GM21717 (cell line): ENCODE measurements at regions not wholly inside any gene's neighbourhood (a gene's known extent, or its start where the extent isn't known, plus 50 kb on each side); places are given as distances from the start of the nearest gene placed in this dataset.
"Not testable (repeated sequence)": the region's sequence is repeated elsewhere in the genome, so short reads cannot be mapped to it uniquely, and the experiment has no call there.

Experiments used
- ATAC-seq: cut with Tn5 transposase; IDR thresholded peaks from one replicate; pipeline ENCODE4 v1.9.1; 2021; ENCODE audit warnings: mild to moderate bottlenecking, moderate library complexity; ENCODE audit not compliant: unreplicated experiment

GRCh38 chr7:130845581-130846085 lies 111.6 kb upstream of the KLF14 start:
- ATAC-seq: no peak

GRCh38 chr7:130849604-130850003 lies 115.6 kb upstream of the KLF14 start:
- ATAC-seq: no peak

DNA sequence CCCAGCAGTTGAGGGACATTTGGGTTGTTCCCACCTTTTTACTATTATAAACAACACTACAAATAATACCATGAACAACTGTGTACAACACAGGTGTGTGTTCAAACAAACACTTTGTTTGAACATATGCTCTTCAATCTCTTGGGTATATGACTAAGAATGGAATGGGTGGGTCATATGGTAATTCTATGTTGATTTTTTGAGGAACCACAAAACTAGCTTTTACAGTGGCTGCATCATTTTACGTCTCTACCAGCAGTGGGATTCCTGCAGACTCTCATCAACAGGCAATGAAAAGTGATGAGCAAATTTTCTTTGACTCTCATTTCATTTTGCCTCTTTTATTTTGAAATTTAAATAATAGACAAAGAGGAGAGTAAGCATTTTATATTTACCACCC lies 116.9 kb upstream of the KLF14 start:
- ATAC-seq: no peak

DNA sequence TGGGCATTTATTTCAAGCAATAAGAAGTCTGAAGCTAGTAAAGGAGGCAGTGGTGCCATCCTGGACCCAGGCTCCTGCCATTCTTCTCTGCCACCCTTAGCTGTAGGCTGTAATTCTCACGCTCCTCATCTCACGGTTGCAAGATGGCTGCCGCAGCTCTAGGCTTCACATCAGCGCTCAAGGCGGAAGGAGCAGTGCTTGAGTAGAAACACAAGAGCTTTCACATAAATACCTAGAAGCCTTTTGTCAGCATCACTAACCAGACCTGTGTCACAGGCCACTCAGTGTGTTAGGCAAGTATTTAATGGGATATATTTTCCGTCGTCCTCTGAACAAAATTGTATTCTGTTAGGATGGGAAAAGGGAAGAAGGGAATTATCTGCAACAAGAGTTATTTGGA lies 118.9 kb upstream of the KLF14 start:
- ATAC-seq: no peak

DNA sequence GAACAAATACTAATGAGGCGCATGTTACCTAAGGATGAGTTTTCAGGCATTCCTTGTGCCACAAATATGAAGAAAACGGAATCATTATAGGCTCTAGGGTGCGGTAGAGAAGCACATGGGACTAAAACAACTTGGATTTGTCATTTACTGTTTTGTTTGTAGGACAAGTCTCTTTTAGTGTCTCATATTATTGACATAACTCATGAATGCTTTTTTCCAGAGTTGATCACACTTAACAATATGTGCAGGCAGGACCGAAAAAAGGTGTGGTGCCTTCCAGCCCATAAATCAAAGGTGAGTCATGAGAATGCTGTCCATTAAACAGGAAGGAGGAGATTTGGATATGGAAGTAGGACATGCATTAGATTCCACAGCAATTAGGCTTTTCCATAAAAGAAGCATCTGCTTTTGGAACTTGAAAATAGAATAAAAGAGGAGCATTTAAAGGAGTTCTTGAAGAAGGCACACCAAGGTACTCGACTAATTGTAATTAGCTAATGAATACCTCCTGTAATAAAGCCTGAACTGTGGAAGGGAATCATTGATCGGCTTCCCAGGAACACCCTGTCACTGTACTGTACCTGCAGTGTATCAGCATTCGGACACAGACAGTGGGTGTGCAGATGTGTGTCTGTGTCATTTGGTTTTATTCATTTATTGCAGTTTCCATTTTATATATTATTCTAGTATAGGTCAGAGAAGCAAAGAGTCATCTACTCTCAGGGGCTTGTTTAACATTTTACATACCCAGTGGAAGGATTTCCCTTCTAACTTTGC lies 119.7 kb upstream of the KLF14 start:
- ATAC-seq: no peak

- ATAC-seq: no peak
Measured at GRCh38 chr7:130854481-130854880, 120.5 kb upstream of the KLF14 start.

DNA sequence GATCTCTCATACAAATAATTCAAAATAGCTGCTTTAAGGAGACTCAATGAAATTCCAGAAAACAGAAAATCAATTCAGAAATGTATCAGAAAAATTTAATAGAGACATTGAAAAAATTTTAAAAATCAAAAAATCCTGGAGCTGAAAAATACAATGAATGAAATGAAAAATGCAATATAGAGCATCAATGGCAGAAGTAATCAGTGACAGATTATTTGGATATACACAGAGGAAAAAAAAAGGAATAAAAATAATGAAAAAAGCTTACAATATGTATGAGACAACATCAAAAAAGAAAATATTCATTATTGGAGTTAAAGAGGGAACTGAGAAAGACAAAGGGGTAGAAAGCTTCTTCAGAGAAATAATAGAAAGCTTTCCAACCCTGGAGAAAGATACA lies 122.9 kb upstream of the KLF14 start:
- no peak for ATAC-seq

DNA sequence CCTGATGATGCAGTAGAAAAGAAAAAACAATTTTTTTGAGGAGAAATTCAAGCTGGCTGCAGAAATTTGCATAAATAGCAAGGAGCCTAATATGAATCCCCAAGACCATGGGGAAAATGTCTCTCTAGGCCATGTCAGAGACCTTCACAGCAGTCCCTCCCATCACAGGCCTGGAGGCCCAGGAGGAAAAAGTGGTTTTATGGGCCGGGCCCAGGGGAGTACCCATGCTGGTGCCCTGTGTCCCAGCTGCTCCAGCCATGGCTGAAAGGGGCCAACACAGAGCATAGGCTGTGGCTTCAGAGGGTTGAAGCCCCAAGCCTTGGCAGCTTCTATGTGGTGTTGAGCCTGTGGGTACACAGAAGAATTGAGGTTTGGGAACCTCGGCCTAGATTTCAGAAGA lies 126.8 kb upstream of the KLF14 start:
- ATAC-seq: not testable (repeated sequence)

DNA sequence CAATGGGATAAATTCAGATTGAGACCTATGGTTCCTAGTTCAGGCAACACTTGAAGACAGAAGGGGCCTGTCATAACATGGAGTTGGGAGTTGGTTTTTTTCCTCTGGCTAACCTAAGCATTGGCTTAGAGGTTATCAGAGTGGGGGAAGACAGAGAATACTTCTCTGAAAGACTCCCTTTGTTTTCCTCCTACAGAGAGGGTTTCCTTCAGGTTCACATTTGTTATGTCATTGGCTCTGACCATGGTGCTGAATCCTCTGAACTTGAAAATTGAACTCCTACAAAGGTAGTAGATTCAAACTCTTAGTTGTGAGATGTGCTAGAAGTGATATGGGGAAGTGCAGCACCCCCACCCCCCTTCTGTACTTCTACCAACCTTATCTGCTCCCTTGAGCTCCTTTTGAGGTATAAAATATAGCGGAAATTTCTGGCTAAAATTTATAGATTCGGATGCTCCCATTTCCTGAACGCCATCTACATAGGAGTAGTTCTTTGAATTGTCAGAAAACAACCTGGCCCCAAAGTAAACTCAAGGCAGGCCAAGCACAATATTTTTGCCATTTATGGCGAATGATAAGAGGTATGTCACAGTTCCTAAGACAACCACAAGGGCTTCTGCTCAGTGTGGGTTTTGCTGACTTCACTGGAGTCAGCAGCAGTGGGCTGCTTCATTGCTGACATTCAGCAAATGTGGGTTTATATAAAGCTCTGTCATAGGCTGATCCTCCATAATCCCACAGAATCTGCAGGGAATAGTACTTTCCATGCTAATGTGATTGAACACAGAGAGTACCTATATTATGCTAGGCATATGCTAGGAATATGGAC lies 131.6 kb upstream of the KLF14 start:
- no peak for ATAC-seq

- no peak for ATAC-seq
Measured at GRCh38 chr7:130867039-130867438, 133.0 kb upstream of the KLF14 start.

- no peak for ATAC-seq
Measured at GRCh38 chr7:130867581-130868136, 133.7 kb upstream of the KLF14 start.

DNA sequence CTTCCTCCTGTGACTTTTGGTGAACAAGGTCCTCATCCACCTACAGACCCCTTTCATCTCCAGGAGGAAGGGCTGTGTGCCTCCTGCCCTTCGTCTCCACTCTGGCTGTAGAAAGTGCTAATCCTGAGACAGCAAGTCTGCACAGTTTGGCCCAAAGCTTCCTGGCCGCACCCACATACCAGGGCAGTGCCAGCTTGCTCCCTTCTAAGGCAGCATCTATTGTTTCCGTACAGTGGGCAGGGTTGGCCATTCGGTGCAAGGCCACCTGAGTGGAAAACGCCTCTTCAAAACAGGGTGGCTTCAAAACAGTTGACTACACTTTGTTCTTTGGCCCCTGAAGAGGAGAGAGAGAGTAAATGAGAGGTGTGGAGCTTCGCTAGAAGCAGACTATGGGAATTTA lies 134.1 kb upstream of the KLF14 start:
- ATAC-seq: no peak

GRCh38 chr7:130869918-130870317 lies 135.9 kb upstream of the KLF14 start:
- no peak for ATAC-seq

- ATAC-seq: no peak
Measured at GRCh38 chr7:130872341-130872740, 138.3 kb upstream of the KLF14 start.

DNA sequence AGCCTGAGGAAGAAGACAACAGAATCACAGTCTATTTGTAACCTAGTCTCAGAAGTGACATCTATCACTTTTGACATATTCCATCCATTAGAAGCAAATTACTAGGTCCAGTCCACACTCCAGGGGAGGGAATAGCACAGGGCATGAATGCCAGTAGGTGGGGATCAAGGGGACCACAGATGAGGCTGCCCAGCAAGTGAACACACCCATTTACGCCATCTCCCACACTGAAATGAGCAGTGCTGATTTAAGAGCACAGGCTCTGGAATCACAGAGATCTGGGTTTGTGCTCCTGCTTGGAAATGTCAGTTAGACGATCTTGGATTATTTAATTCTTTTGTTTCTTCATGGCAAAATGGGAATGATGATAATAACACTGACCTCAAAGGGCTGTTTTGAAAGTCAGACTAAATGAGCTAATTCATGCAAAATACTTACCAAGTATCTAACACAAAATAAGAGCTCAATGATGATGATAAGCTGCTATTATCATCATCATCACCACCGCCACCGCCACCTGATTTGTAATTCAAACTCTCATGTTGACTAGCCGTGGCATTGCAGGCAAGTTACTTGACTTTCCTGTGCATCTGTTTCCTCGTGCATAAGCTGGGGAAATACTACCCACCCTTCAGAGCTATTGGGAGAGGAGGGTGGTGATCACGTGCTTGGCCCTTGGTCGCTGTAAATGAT lies 138.9 kb upstream of the KLF14 start:
- no peak for ATAC-seq

DNA sequence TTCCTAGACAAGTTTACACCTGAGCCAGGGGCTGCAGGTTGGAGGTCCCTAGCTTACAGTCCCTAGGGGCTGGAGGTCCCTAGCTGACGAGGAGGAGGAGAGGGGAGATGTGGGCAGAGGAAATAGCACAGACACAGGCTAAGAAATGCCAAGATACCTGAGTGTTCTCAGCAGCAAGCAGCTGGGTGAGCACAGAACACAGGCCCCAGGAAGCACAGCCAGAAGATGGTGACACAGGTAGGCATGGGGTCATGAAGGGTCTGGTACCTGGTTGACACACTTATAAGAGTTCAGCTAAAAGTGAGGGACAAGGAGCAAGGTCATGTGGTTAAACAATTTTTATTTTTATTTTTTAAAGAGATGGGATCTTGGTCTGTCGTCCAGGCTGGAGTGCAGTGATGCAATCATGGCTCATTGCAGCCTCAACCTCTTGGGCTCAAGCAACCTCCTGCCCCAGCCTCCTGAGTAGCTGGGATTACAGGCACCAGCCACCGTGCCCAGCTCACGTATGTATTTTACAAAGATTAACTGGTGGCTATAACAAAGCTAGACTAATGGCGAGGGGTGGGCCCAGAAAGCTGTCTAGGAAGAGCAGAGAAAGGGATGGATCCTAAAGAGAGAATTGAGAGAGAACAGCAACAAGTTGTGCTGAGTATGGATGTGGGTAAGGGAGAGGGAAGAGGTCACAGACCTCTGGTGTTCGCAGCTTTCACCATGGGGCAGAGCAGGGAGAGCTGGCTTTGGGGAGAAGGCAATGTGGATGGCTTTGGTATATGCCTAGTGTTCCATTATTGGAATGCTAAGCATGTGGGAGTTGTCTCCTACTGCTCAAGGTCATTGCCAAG lies 140.3 kb upstream of the KLF14 start:
- ATAC-seq: no peak

DNA sequence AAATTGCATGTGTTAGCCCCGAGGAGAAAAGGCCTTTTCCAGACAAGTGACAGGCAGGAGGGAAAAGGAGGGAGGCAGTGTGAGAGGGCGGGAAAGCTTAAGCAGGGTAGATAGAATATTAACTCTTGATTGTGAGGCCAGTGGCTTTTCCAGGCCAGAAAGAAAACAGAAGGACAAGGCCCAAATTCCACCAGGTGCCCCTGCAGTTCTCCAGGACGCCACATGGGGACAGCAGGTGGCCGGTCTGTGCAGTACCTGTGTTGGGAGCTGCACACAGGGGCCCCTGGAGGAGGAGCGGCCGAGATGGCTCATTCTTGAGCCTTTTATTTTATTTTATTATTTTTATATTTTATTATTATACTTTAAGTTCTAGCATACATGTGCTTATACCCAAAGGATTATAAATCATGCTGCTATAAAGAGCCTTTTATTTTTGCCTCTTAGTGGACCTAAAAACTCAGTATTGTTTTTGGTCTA lies 141.3 kb upstream of the KLF14 start:
- ATAC-seq: no peak

- ATAC-seq: no peak
Measured at GRCh38 chr7:130875901-130876300, 141.9 kb upstream of the KLF14 start.

DNA sequence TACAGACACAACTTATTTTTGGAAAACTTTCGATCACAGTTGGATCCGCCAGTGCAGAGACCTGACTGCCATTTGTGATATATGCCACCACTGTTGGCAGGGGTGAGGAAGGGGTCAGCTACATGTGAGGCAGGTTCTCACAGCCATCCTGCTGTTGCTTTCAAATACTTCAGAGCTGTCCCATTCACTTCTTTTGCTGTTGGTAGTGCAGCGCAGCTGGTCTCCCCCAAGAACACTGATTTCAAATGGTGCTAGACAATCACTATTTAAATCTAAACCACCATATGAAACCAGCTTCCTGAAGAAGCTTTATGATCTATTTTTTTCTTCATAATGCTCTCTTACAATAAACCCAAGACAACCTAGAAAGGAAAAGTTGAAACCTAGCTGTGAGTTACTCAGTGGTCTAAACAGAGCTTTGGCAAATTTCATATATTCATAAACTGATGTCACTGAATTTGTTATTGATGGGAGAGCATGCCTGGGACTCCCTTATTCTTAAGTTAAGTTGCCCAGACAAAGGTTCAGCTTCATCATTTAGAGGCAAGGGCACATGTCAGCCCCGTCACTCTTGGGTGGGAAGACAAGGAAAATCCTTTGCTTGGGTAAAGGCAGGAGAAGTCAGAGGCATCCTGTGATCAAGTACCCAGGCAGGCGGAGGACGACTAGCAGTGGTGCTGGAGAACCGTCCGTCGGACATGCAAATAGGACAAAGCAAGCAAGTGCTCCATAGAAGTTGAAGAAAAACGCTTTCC lies 143.4 kb upstream of the KLF14 start:
- no peak for ATAC-seq

DNA sequence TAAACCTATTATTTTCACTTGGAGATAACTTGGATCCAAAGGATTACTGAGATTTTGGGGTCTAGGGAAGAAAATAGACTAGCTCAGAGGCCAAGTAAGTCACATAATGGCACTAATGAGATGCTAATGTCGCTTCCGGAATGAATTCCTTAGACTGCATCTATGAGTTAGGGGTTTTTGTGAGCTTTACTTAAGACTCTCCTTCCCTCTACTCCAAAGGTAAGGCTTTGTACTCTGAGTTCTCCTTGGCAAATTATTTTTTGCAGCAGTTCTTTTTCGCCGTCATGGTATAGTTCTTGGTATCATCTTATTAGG lies 143.9 kb upstream of the KLF14 start:
- ATAC-seq: no peak
